SU-DHL-6 (cell line): ENCODE measurements at regions not wholly inside any gene's neighbourhood (a gene's known extent, or its start where the extent isn't known, plus 50 kb on each side); places are given as distances from the start of the nearest gene placed in this dataset.
"Not testable (repeated sequence)": the region's sequence is repeated elsewhere in the genome, so short reads cannot be mapped to it uniquely, and the experiment has no call there.

Experiments used
- CTCF ChIP-seq: fragments of 200-600 bp; sonication (generic); IDR thresholded peaks from one replicate; pipeline ENCODE4 v1.5.1; 2017; ENCODE audit warnings: antibody characterized with exemption, mild to moderate bottlenecking, low read length, moderate library complexity; ENCODE audit not compliant: insufficient read depth, poor library complexity, severe bottlenecking
- EZH2phosphoT487 ChIP-seq: fragments of 200-600 bp; sonication (generic), shearing (Covaris generic); conservative IDR thresholded peaks from 2 replicates; pipeline ENCODE4 v1.6.1; 2018; ENCODE audit warnings: mild to moderate bottlenecking, antibody characterized with exemption, low read length, moderate library complexity, mixed read lengths

- TF ChIP-seq CTCF, EZH2phosphoT487: not testable (repeated sequence)
Measured at GRCh38 chr4:33829356-33829755, 2415.0 kb downstream of the ARAP2 start.
